ENCODE measurements at regions not wholly inside any gene's neighbourhood (a gene's known extent, or its start where the extent isn't known, plus 50 kb on each side); places are given as distances from the start of the nearest gene placed in this dataset.

- no peak for DNase-seq (ENCODE audit: low read depth, low spot score)
- no peaks in the 10 kb centered on the region; the same call in 1 of the 2 replicates for H3K9me3 ChIP-seq (ENCODE audit: control insufficient read depth, insufficient read depth, low read length)
- ChIA-PET CTCF (no interaction called here), POLR2A (no interaction called here)
- peaks cover 25% of the 10 kb centered on the region for H3K27me3 ChIP-seq (ENCODE audit: control insufficient read depth, insufficient read depth, low read length)
- TF ChIP-seq CTCF (IDR thresholded peaks at IDR 0.05; ENCODE audit: low read depth, low read length) = no peak
- no peak overlapping the region for H3K27ac ChIP-seq (ENCODE audit: low read depth, low read length)
- no peak overlapping the region for H3K4me3 ChIP-seq (ENCODE audit: low read depth, low read length)
These were observed 99.8 kb downstream of the CTTN start for GRCh38 chr11:70498171-70498571.

- no peak for DNase-seq (ENCODE audit: low read depth, low spot score)
- no peak for TF ChIP-seq CTCF (IDR thresholded peaks at IDR 0.05; ENCODE audit: low read depth, low read length)
- CTCF ChIA-PET = no interaction called here
These were observed 100.9 kb downstream of the CTTN start for GRCh38 chr11:70498976-70499801.

GRCh38 chr11:70500076-70500847 is 101.9 kb downstream of the CTTN start:
- peaks cover 25% of the 10 kb centered on the region for H3K27me3 ChIP-seq (ENCODE audit: control insufficient read depth, insufficient read depth, low read length)
- no peak for DNase-seq (ENCODE audit: low read depth, low spot score)
- H3K4me3 ChIP-seq (ENCODE audit: low read depth, low read length) = no peak overlapping the region
- POLR2A ChIA-PET = no interaction called here
- TF ChIP-seq CTCF (IDR thresholded peaks at IDR 0.05; ENCODE audit: low read depth, low read length) = no peak
- H3K9me3 ChIP-seq (ENCODE audit: control insufficient read depth, insufficient read depth, low read length) = no peaks in the 10 kb centered on the region; the same call in 1 of the 2 replicates
- no peak overlapping the region for H3K27ac ChIP-seq (ENCODE audit: low read depth, low read length)
- CTCF ChIA-PET = no interaction called here

More at GRCh38 chr11:70498976-70499801, 100.9 kb downstream of the CTTN start:
- peaks cover 25% of the 10 kb centered on the region for H3K27me3 ChIP-seq (ENCODE audit: control insufficient read depth, insufficient read depth, low read length)
- no peaks in the 10 kb centered on the region; the same call in 1 of the 2 replicates for H3K9me3 ChIP-seq (ENCODE audit: control insufficient read depth, insufficient read depth, low read length)
- POLR2A ChIA-PET = no interaction called here
- no peak overlapping the region for H3K27ac ChIP-seq (ENCODE audit: low read depth, low read length)
- no peak overlapping the region for H3K4me3 ChIP-seq (ENCODE audit: low read depth, low read length)

- TF ChIP-seq CTCF (IDR thresholded peaks at IDR 0.05; ENCODE audit: low read depth, low read length) = no peak
- no peak overlapping the region for H3K27ac ChIP-seq (ENCODE audit: low read depth, low read length)
- POLR2A ChIA-PET = no interaction called here
- CTCF ChIA-PET = no interaction called here
- no peak for DNase-seq (ENCODE audit: low read depth, low spot score)
- peaks cover 20% of the 10 kb centered on the region for H3K27me3 ChIP-seq (ENCODE audit: control insufficient read depth, insufficient read depth, low read length)
- no peak overlapping the region for H3K4me3 ChIP-seq (ENCODE audit: low read depth, low read length)
- no peaks in the 10 kb centered on the region; the same call in 1 of the 2 replicates for H3K9me3 ChIP-seq (ENCODE audit: control insufficient read depth, insufficient read depth, low read length)
These were observed 102.9 kb downstream of the CTTN start for GRCh38 chr11:70501051-70501901.

Measured in AG04450 (cell line).